Right atrium auricular region (tissue), 2 donors: ENCODE measurements at regions not wholly inside any gene's neighbourhood (a gene's known extent, or its start where the extent isn't known, plus 50 kb on each side); places are given as distances from the start of the nearest gene placed in this dataset.
"Not testable (repeated sequence)": the region's sequence is repeated elsewhere in the genome, so short reads cannot be mapped to it uniquely, and the experiment has no call there.

ENCODE experiments used
- DNase-seq: peaks from one replicate; pipeline ENCODE4 v3.0.0-alpha.2; 2019; ENCODE audit warnings: low spot score
- H3K27ac ChIP-seq, 2 donors: fragments of 200-600 bp; sonication (generic); 1 replicate in 1 of 2; 2 replicates in 1 of 2; pipeline ENCODE4 v1.5.1; 2016 to 2019
- H3K27me3 ChIP-seq, 2 donors: fragments of 200-600 bp; sonication (generic); one replicate each; pipeline versions ENCODE4 v1.5.1 to v1.6.0; 2017 to 2019
- H3K36me3 ChIP-seq: fragments of 200-600 bp; sonication (generic); one replicate; pipeline ENCODE4 v1.5.1; 2016
- H3K4me1 ChIP-seq, 2 donors: fragments of 200-600 bp; sonication (generic); one replicate each; pipeline versions ENCODE4 v1.5.1 to v1.6.0; 2017 to 2019
- H3K4me3 ChIP-seq, 2 donors: fragments of 200-600 bp; sonication (generic); 1 replicate in 1 of 2; 2 replicates in 1 of 2; pipeline ENCODE4 v1.5.1; 2017 to 2019; ENCODE audit warnings: mild to moderate bottlenecking in 1 of 2, moderate library complexity in 1 of 2
- H3K9me3 ChIP-seq, 2 donors: fragments of 200-600 bp; sonication (generic); one replicate each; pipeline ENCODE4 v1.5.1; 2019
- CTCF ChIP-seq, 2 donors: fragments of 200-600 bp; sonication (generic); IDR thresholded peaks; one replicate each; pipeline ENCODE4 v1.5.1; 2019; ENCODE audit warnings: antibody characterized with exemption in 2 of 2

GRCh38 chr9:81028504-81028903, 660.8 kb downstream of the TLE1 start:
- DNase-seq, result no peak
- no peak for TF ChIP-seq CTCF (IDR thresholded peaks at IDR 0.05)

GRCh38 chr9:81022177-81022576, 667.2 kb downstream of the TLE1 start:
- no peaks in the 10 kb centered on the region for H3K27me3 ChIP-seq
- no peak overlapping the region for H3K4me3 ChIP-seq
- no peak for TF ChIP-seq CTCF (IDR thresholded peaks at IDR 0.05)
- no peaks in the 10 kb centered on the region for H3K4me1 ChIP-seq
- DNase-seq, result no peak
- no peak overlapping the region for H3K27ac ChIP-seq
- H3K9me3 ChIP-seq, result no peaks in the 10 kb centered on the region
- no peaks in the 10 kb centered on the region for H3K36me3 ChIP-seq

More at GRCh38 chr9:81028504-81028903, 660.8 kb downstream of the TLE1 start:
- Histone ChIP-seq H3K27ac (no peak overlapping the region), H3K27me3 (no peaks in the 10 kb centered on the region), H3K9me3 (no peaks in the 10 kb centered on the region), H3K36me3 (no peaks in the 10 kb centered on the region), H3K4me1 (no peaks in the 10 kb centered on the region), H3K4me3 (no peak overlapping the region)

- H3K4me1 ChIP-seq, H3K9me3 ChIP-seq, H3K36me3 ChIP-seq, H3K27me3 ChIP-seq, H3K27ac ChIP-seq, H3K4me3 ChIP-seq, DNase-seq: not testable (repeated sequence)
These were observed 674.4 kb downstream of the TLE1 start for GRCh38 chr9:81014945-81015344.

- not testable (repeated sequence) for DNase-seq, H3K27me3 ChIP-seq, H3K36me3 ChIP-seq, H3K4me1 ChIP-seq, H3K9me3 ChIP-seq, H3K4me3 ChIP-seq, H3K27ac ChIP-seq
These were observed 676.2 kb downstream of the TLE1 start for GRCh38 chr9:81013191-81013590.

GRCh38 chr9:81002906-81003305, 686.4 kb downstream of the TLE1 start:
- H3K27ac ChIP-seq, result no peak overlapping the region
- no peak for TF ChIP-seq CTCF (IDR thresholded peaks at IDR 0.05)
- H3K27me3 ChIP-seq, result no peaks in the 10 kb centered on the region
- DNase-seq, result no peak
- no peaks in the 10 kb centered on the region for H3K36me3 ChIP-seq
- no peaks in the 10 kb centered on the region for H3K9me3 ChIP-seq
- no peaks in the 10 kb centered on the region for H3K4me1 ChIP-seq
- no peak overlapping the region for H3K4me3 ChIP-seq

- DNase-seq, result no peak
- no peak overlapping the region for H3K27ac ChIP-seq
- no peaks in the 10 kb centered on the region for H3K4me1 ChIP-seq
- no peaks in the 10 kb centered on the region for H3K27me3 ChIP-seq
- no peak overlapping the region for H3K4me3 ChIP-seq
- no peaks in the 10 kb centered on the region for H3K9me3 ChIP-seq
- H3K36me3 ChIP-seq, result no peaks in the 10 kb centered on the region
- TF ChIP-seq CTCF (IDR thresholded peaks at IDR 0.05), result no peak
These were observed 687.1 kb downstream of the TLE1 start for GRCh38 chr9:81002242-81002641.

- Histone ChIP-seq H3K4me1 (no peaks in the 10 kb centered on the region), H3K36me3 (no peaks in the 10 kb centered on the region), H3K4me3 (no peak overlapping the region), H3K27me3 (no peaks in the 10 kb centered on the region), H3K27ac (no peak overlapping the region), H3K9me3 (no peaks in the 10 kb centered on the region)
- DNase-seq, result no peak
- no peak for TF ChIP-seq CTCF (IDR thresholded peaks at IDR 0.05)
These were observed 693.6 kb downstream of the TLE1 start for GRCh38 chr9:80995759-80996158.
